AG09319 (cell line): ENCODE measurements at regions not wholly inside any gene's neighbourhood (a gene's known extent, or its start where the extent isn't known, plus 50 kb on each side); places are given as distances from the start of the nearest gene placed in this dataset.

Experiments
- DNase-seq: peaks from one replicate; pipeline ENCODE4 v3.0.0-alpha.2; 2010; ENCODE audit warnings: low read depth; ENCODE audit errors: extremely low read depth
- CTCF ChIP-seq: IDR thresholded peaks from 2 replicates; pipeline ENCODE4 v1.5.1; 2011; ENCODE audit warnings: low read depth, mild to moderate bottlenecking, inconsistent platforms, low read length, moderate library complexity

GRCh38 chr17:53270936-53271335 lies 551.8 kb upstream of the KIF2B start:
- TF ChIP-seq CTCF: no peak
- no peak for DNase-seq

- TF ChIP-seq CTCF: no peak
- DNase-seq: no peak
These were observed 558.0 kb upstream of the KIF2B start for GRCh38 chr17:53264730-53265129.

- DNase-seq: no peak
- no peak for TF ChIP-seq CTCF
These were observed 568.6 kb upstream of the KIF2B start for GRCh38 chr17:53253956-53254597.

- no peak for TF ChIP-seq CTCF
- no peak for DNase-seq
These were observed 573.7 kb upstream of the KIF2B start for GRCh38 chr17:53249036-53249435.

GRCh38 chr17:53234138-53234537 lies 588.6 kb upstream of the KIF2B start:
- DNase-seq: no peak

GRCh38 chr17:53227514-53227913 lies 595.2 kb upstream of the KIF2B start:
- TF ChIP-seq CTCF: no peak
- DNase-seq: no peak

More at GRCh38 chr17:53234138-53234537, 588.6 kb upstream of the KIF2B start:
- no peak for TF ChIP-seq CTCF

- no peak for TF ChIP-seq CTCF
- DNase-seq: no peak
These were observed 595.6 kb upstream of the KIF2B start for GRCh38 chr17:53227111-53227510.
